HG03159 (cell line): ENCODE measurements at regions not wholly inside any gene's neighbourhood (a gene's known extent, or its start where the extent isn't known, plus 50 kb on each side); places are given as distances from the start of the nearest gene placed in this dataset.
"Not testable (repeated sequence)": the region's sequence is repeated elsewhere in the genome, so short reads cannot be mapped to it uniquely, and the experiment has no call there.

ENCODE experiments used
- ATAC-seq: cut with Tn5 transposase; IDR thresholded peaks from one replicate; pipeline ENCODE4 v1.9.1; 2021; ENCODE audit warnings: mild to moderate bottlenecking, moderate library complexity; ENCODE audit not compliant: unreplicated experiment

GRCh38 chr2:52112141-52112540, 1080.2 kb upstream of the NRXN1 start:
- ATAC-seq = no peak

DNA sequence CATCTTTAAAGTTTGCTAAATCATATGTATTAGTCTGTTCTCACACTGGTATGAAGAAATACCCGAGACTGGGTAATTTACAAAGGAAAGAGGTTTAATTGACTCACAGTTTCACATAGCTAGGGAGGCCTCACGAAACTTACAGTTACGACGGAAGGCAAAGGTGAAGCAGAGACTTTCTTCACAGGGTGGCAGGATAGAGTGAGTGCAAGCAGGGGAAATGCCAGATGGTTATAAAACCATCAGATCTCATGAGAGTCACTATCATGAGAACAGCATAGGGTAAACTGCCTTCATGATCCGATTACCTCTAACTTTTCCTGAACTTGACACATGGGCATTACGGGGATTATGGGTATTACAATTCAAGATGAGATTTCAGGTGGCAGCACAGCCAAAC, 1075.2 kb upstream of the NRXN1 start:
- ATAC-seq = no peak

GRCh38 chr2:52097071-52097470, 1065.1 kb upstream of the NRXN1 start:
- no peak for ATAC-seq

DNA sequence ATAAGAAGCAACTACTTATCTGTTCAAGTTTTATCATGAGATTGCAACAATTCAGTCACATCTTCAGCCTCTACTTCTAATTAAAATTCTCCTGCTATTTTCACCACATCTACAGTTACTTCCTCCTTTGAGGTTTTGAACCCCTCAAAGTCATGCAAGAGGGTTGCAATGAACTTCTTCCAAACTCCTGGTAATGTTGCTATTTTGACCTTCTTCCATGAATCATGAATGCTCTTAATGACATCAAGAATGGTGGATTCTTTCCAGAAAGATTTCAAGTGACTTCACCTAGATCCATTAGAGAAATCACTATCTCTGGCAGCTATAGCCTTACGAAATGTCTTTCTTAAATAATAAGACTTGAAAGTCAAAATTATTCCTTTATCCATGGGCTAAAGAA, 1052.8 kb upstream of the NRXN1 start:
- no peak for ATAC-seq

GRCh38 chr2:52083214-52083613, 1051.3 kb upstream of the NRXN1 start:
- no peak for ATAC-seq

- no peak for ATAC-seq
Observed at GRCh38 chr2:52082646-52083045, 1050.7 kb upstream of the NRXN1 start.

GRCh38 chr2:52079602-52080001, 1047.7 kb upstream of the NRXN1 start:
- ATAC-seq = no peak

DNA sequence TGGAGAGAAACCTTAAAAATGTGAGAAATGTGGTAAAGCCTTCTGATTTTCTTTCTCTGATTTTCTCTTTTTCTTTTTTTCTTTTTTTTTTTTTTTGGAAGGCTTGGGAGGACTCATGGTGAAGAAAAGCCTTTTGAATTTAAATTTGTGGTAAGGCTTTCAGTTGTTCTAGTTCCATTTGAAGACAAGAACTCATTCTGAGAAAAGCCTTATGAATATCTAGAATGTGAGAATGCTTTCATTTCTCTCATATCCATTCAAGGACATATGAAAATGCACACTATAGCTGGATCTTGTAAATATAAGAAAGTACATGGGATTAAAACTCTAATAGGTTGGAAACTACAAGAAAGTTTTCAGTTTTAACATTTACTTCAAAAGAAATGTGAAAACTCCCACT, 1045.2 kb upstream of the NRXN1 start:
- ATAC-seq = no peak

GRCh38 chr2:52074130-52074719, 1042.3 kb upstream of the NRXN1 start:
- no peak for ATAC-seq

DNA sequence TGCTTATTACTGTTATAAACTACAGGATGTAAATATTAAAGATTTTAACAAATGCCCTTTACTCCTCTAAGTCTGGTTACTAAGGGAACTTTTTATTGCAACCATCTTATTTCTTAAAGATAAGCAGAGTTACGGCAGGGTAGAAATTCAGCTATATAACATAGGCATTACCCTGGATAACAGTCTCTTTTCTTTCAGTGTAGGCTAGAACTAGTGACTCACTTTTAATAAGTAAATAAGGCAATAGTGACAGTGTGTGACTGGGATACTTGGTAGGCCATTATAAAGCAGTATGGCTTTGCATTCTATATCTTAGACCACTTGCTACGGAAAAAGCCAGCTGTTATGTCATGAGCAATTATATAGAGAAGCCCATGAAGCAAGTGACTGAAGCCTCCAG, 1041.0 kb upstream of the NRXN1 start:
- no peak for ATAC-seq

DNA sequence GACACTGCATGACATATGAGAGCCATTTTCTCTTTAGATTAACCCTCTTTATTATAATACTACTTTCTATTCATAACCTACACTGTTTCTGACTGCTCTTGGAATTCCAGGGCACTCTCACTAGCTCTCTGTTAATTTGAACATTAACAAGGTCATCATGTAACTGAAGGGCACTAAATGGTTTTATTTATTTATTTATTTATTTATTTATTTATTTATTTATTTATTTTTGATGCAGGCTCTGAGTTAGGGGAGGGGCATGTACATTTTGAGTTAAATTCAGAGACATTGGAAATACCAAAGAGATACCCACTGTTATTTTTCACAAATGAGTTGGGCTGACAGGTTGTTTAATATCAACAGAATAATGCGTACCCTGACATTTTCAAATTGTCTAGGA, 1038.7 kb upstream of the NRXN1 start:
- ATAC-seq = no peak

DNA sequence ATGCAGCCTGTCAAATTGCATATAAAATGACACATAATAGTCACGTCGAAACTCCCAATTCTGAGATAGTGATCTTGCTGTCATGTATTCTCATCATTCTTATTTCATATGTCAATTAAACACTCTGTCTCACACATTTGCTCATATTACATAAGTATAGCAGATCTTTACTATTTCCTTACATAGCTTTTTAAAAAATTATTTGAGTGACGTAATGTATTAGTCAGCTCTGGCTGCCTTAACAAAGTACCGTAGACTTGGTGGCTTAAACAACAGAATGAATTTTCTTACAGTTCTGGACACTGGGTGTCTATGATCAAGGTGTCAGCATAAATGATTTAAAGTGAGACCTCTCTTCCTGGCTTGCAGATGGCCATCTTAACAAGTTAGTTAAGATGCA, 1032.3 kb upstream of the NRXN1 start:
- ATAC-seq = no peak

GRCh38 chr2:52054824-52055223, 1022.9 kb upstream of the NRXN1 start:
- ATAC-seq = no peak

GRCh38 chr2:52036853-52037252, 1004.9 kb upstream of the NRXN1 start:
- no peak for ATAC-seq

DNA sequence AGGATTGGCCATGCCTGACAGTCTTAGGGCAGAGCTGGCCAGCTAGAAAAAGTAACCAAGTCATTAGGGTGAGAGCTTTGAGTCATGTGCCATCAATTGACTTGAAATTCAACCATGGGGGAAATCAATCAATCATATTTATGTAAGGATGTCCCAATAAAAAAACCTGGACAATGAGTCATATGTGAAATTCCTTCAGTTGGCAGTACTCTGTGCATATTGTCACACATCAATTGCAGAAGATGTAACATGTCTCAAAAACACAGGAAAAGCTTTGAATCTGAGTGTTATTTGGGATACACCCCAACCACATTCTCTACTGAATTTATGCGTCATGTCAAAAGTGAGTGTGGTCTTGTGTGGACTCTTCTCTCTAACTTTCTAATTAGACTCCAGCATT, 1004.1 kb upstream of the NRXN1 start:
- ATAC-seq = no peak

GRCh38 chr2:52035391-52035790, 1003.5 kb upstream of the NRXN1 start:
- no peak for ATAC-seq

GRCh38 chr2:52034706-52035105, 1002.8 kb upstream of the NRXN1 start:
- ATAC-seq = no peak

- no peak for ATAC-seq
Observed at GRCh38 chr2:52022006-52022405, 990.1 kb upstream of the NRXN1 start.

DNA sequence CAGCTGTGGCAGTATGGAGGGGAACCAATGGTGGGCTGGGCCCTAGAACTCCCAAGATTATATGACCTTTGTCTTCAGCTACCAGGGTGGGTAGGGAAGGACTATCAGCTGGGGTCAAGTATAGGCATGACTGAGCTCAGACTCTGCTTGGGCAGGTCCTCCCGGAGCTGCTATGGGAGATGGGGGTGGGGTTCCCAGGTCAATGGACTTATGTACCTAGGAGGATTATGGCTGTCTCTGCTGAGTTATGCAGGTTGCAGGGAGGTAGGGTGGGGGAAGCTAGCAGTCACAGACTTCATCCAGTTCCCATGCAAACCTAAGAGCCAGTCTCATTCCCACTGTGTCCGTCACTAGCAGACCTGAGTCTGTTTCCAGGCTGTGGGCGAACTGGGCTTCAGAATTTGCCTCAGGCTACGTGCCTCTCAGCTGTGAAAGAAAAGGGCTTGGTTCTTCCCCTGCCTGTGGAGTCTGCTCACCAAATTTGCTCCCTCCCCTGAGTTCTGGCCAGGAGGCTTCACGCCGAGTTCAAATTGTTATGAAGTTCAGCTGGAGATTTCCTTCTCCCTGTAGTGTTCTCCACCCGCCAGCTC, 985.8 kb upstream of the NRXN1 start:
- no peak for ATAC-seq

GRCh38 chr2:52006821-52007366, 975.0 kb upstream of the NRXN1 start:
- not testable (repeated sequence) for ATAC-seq

DNA sequence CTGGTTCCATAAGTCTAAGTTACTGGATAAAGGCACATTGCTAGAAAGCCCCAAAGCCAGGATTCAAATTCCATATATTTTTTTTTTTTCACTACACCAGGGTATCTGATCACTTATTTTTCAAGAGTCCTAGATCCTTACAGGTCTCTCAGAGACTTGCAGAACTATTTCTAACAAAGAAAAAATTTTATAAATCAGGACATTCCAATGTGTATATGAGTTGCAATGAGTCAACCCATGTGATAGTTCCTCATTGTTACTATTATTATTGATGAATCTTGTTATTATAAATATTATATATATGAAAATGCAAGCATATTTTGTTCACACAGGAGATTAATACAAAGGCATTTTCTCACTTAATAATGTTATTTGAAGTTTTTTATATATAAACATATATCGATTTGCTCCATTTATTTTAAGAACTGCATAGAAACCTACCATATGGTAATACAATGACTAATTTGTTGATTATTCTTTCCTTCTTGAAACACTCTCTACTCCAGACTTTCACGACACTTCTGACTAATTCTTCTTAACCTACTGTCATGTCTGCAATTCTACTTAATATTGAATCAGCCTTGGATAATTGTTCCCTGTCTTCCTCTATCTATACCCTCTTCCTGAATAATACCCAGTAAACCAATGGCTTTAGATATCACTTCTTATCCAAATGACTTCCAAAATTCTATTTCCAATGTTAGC, 968.4 kb upstream of the NRXN1 start:
- ATAC-seq = no peak

DNA sequence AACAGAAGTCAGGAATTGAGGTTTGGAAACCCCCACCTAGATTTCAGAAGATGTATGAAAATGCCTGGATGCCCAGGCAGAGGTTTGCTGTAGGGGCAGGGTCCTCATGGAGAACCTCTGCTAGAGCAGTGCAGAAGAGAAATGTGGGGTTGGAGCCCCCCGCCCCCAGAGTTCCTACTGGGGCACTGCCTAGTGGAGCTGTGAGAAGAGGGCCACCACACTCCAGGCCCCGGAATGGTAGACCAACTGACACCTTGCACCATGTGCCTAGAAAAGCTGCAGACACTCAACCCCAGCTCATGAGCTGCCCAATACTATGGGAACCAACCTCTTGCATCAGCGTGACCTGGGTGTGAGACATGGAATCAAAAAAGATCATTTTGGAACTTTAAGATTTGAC, 967.0 kb upstream of the NRXN1 start:
- no peak for ATAC-seq
